OCI-LY7 (cell line): ENCODE measurements at regions not wholly inside any gene's neighbourhood (a gene's known extent, or its start where the extent isn't known, plus 50 kb on each side); places are given as distances from the start of the nearest gene placed in this dataset.

Source experiments
- CTCF ChIP-seq: fragments of 200-600 bp; sonication (generic); conservative IDR thresholded peaks from 2 replicates; pipeline ENCODE4 v1.5.1; 2014; ENCODE audit warnings: mild to moderate bottlenecking, antibody characterized with exemption, low read length, moderate library complexity, mixed read lengths
- EZH2phosphoT487 ChIP-seq: fragments of 200-600 bp; sonication (generic); IDR thresholded peaks from 2 replicates; pipeline ENCODE4 v1.6.1; 2018; ENCODE audit warnings: low read depth, borderline replicate concordance, mild to moderate bottlenecking, mixed run types, antibody characterized with exemption, low read length, moderate library complexity, mixed read lengths

GRCh38 chr5:143924311-143924978 lies 112.5 kb downstream of the HMHB1 start:
- no peak for TF ChIP-seq CTCF
- TF ChIP-seq EZH2phosphoT487 = no peak
